ENCODE measurements at regions not wholly inside any gene's neighbourhood (a gene's known extent, or its start where the extent isn't known, plus 50 kb on each side); places are given as distances from the start of the nearest gene placed in this dataset.

- no peak for DNase-seq (ENCODE audit: low read depth in 2 of 3, low spot score in 2 of 3)
These were observed 260.1 kb downstream of the PRL start for GRCh38 chr6:22036699-22037098.

- DNase-seq (ENCODE audit: low read depth in 2 of 3, low spot score in 2 of 3), result no peak
These were observed 254.9 kb downstream of the PRL start for GRCh38 chr6:22041797-22042480.

GRCh38 chr6:22042706-22043105 lies 254.1 kb downstream of the PRL start:
- DNase-seq (ENCODE audit: low read depth in 2 of 3, low spot score in 2 of 3), result no peak

GRCh38 chr6:22043284-22043962 lies 253.4 kb downstream of the PRL start:
- DNase-seq (ENCODE audit: low read depth in 2 of 3, low spot score in 2 of 3), result no peak

- peak in 2 of 3 donors; percentile 10 to 60 for DNase-seq (ENCODE audit: low read depth in 2 of 3, low spot score in 2 of 3)
These were observed 251.4 kb downstream of the PRL start for GRCh38 chr6:22045261-22045912.

DNA sequence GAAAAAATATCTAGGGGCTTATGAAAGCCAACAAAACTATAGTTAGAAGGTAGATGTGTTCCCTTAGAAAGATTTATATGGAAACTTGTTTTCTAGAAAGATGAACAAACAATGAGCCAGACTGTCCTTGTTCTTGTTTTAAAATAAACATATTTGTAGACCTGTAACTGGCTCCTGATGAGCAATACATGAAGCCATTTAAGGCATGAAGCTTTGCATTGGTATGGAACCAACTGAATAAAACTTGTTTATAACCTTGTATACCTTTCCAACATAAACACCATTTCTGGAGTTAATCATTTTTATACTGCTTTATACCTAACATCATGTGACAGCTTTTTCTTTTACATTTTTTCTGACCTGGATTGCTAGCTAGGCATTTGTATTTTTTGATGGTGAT lies 247.8 kb downstream of the PRL start:
- DNase-seq (ENCODE audit: low read depth in 2 of 3, low spot score in 2 of 3), result no peak

DNA sequence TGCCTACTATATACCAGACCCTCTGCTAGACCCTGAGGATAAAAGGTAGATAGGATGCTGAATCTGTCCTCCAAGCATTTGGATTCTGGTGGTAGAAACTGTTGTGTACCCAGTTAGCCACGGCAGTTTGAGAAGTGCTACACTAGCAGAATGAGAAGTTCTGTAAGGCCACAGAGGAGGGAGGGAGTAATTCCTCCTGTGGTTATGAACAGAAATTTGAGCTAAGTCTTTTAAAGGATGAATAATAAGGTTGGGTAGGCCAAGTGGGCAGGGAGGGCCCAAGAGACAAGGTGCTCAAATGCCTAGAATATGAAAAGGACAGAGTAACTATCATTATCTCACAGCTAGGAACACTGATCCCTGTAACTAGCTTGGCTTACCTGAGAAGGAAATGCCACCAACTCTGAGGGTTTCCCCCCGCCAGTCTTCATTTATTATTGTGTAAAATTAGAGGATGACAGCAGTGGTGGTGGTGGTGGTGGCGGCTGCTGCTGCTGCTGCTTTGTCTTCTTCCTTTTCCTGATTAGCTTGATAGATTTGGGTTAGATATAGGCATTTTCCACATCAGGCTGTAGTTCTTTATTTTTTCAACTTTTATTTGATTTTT lies 243.3 kb downstream of the PRL start:
- peak in 2 of 3 donors; percentile 26 to 70 for DNase-seq (ENCODE audit: low read depth in 2 of 3, low spot score in 2 of 3)

DNA sequence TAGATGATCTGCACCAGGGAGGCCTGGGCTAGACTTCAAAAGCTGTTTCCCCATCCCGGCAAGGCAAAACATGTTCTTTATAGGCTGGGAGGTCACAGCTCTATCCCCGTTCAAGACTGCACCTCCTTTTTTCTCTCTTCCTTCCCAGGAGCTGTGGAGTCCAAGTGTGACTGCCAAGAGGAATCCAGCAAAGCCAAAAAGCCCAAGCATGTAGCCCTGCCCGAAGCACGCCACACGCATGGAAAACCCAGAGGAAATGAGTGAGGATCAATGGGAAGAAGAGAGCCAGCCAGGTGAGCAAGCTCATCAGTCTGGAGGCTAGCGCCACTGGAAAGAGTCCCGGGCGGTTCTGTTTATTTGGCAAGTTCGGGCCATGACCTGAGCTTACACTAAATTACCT lies 240.4 kb downstream of the PRL start:
- DNase-seq (ENCODE audit: low read depth in 2 of 3, low spot score in 2 of 3), result no peak

GRCh38 chr6:22057962-22058361 lies 238.9 kb downstream of the PRL start:
- no peak for DNase-seq (ENCODE audit: low read depth in 2 of 3, low spot score in 2 of 3)

- no peak for DNase-seq (ENCODE audit: low read depth in 2 of 3, low spot score in 2 of 3)
These were observed 237.7 kb downstream of the PRL start for GRCh38 chr6:22059126-22059525.

DNA sequence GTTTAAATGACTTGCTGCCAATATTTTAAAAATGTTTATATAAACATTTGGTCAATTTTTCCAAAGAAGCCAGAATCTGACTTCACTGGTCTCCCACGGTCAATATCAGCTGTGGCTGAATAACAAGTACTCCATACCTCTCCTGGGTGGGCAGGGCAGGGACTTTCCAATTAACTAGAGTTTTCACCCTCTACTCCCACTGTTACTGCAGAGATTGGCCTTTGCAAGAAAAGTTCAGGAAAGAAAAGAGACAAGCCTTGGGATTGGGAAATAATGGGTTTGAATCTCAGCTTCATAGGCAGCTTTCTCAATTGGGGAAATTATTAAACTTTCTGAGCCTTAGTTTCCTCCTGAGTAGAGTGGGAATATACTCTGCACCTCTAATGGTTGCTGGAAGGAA lies 236.9 kb downstream of the PRL start:
- DNase-seq (ENCODE audit: low read depth in 2 of 3, low spot score in 2 of 3), result no peak

DNA sequence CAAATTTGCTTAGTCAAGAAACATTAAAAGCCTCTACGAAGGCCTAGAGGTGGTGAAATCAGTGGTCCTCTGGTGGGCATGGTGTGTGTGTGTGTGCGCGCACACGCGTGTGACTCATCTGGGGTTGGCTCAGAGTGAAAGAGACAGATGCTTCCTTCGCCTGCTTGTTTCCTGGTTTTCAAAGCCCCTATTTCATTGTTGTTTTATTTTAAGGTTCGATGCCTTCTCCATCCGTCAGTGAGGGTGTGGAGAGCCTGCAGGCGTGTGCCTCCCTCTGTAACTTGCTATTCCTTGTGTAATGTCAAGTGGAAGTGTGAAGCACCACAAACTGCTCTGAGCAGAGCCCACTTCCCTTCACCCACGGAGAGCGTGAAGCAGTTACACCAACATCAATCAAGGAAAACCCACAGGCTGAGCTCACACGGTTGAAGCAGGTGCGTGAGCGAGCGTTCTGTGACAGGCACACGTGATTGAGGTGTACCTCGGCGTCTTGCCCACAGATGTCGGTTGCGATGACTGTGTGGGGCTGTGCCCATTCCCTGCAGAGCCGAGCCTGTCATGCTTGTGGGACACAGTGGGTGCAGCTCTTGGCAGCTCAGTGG lies 233.9 kb downstream of the PRL start:
- peak in 2 of 3 donors; percentile 91 to 95 for DNase-seq (ENCODE audit: low read depth in 2 of 3, low spot score in 2 of 3)

DNA sequence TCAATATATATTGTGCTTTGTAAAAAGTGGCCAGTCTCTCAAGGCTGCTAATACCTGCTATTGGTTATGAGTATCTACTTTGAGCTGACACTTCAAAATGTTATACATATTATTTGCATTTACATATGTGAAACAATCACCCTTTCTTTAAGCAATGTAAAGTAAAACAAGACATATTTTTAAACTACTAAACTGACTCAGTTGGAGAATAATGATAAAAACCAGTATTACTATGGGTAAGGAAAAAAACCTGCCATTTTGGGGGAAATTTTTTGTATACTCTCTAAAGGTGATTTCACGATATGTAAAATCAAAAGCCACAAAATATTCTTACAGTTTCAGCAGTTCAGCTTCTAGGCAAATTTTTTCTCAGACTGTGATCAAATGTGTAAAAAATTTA lies 232.3 kb downstream of the PRL start:
- no peak for DNase-seq (ENCODE audit: low read depth in 2 of 3, low spot score in 2 of 3)

DNA sequence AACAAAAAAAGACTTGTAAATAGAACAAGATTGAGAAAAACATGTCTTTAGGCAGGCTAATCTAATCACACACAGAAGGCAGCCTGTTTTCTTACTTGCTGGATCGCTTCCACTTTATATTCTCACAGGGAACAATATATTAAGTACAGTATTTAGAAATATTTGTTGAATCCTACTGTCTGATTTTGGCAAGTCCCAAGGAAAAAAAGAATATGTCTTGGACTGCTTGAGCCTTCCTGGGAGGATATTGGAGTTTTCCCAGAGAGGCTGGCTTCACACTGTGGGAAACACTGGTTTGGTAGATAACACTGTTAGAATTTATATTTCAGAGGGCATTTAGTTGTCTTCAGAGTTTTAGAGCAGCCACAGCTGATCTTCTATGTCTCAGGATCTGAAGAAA lies 229.7 kb downstream of the PRL start:
- no peak for DNase-seq (ENCODE audit: low read depth in 2 of 3, low spot score in 2 of 3)

- no peak for DNase-seq (ENCODE audit: low read depth in 2 of 3, low spot score in 2 of 3)
These were observed 229.2 kb downstream of the PRL start for GRCh38 chr6:22067671-22068070.

- no peak for DNase-seq (ENCODE audit: low read depth in 2 of 3, low spot score in 2 of 3)
These were observed 228.1 kb downstream of the PRL start for GRCh38 chr6:22068561-22069305.

GRCh38 chr6:22069306-22069800 lies 227.5 kb downstream of the PRL start:
- no peak for DNase-seq (ENCODE audit: low read depth in 2 of 3, low spot score in 2 of 3)

- DNase-seq (ENCODE audit: low read depth in 2 of 3, low spot score in 2 of 3), result peak in 2 of 3 donors; percentile 6 to 46
These were observed 225.4 kb downstream of the PRL start for GRCh38 chr6:22071270-22072041.

DNA sequence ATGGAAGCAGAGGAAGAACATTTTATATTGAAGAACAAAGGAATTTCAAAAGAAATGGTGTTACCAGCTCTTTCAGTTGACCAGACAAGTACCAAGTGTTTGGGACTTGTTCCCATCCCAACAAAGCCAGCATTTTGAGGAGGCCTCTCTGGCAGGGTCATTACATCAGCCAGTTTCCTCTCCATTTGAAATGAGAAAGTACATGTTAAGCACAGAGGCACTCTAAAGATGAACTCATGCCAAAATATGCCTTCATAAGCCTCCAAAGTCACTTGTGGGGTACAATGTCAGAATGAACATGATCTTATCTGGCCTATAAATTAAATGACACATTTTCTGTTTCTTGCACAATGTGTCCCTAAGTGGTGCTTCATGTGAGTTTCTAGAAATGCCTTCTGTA lies 223.9 kb downstream of the PRL start:
- peak in 2 of 3 donors; percentile 35 to 68 for DNase-seq (ENCODE audit: low read depth in 2 of 3, low spot score in 2 of 3)

Data from hematopoietic multipotent progenitor cell (in vitro differentiated cells).